Uterus (tissue), 3 donors: ENCODE measurements at regions not wholly inside any gene's neighbourhood (a gene's known extent, or its start where the extent isn't known, plus 50 kb on each side); places are given as distances from the start of the nearest gene placed in this dataset.

Experiments used
- DNase-seq, 2 donors: peaks; one replicate each; pipeline ENCODE4 v3.0.0-alpha.2; 2019 to 2020
- H3K27ac ChIP-seq, 2 donors: fragments of 200-600 bp; sonication (generic); 1 replicate in 1 of 2; 2 replicates in 1 of 2; pipeline ENCODE4 v1.5.1; 2016 to 2018
- H3K27me3 ChIP-seq, 2 donors: fragments of 200-600 bp; sonication (generic); one replicate each; pipeline ENCODE4 v1.5.1; 2018 to 2019; ENCODE audit warnings: control low read depth in 1 of 2
- H3K36me3 ChIP-seq, 2 donors: fragments of 200-600 bp; sonication (generic); one replicate each; pipeline ENCODE4 v1.5.1; 2019; ENCODE audit warnings: control low read depth in 1 of 2
- H3K4me1 ChIP-seq, 2 donors: fragments of 200-600 bp; sonication (generic); one replicate each; pipeline ENCODE4 v1.5.1; 2018 to 2019; ENCODE audit warnings: control low read depth in 1 of 2
- H3K4me3 ChIP-seq, 2 donors: fragments of 200-600 bp; sonication (generic); 1 replicate in 1 of 2; 2 replicates in 1 of 2; pipeline ENCODE4 v1.5.1; 2018 to 2019; ENCODE audit warnings: mild to moderate bottlenecking in 1 of 2
- H3K9me3 ChIP-seq, 2 donors: fragments of 200-600 bp; sonication (generic); one replicate each; pipeline ENCODE4 v1.5.1; 2019; ENCODE audit warnings: control low read depth in 1 of 2
- POLR2A ChIP-seq, 2 donors: fragments of 450-650 bp; IDR thresholded peaks; one replicate each; pipeline ENCODE4 v1.6.1; 2016; ENCODE audit warnings: antibody characterized with exemption in 2 of 2, mild to moderate bottlenecking in 1 of 2, moderate library complexity in 1 of 2
- intact Hi-C: fragments of 100-400 bp; cut with DNase I; formaldehyde crosslinking; loops from one replicate; pipeline ENCODE4 v1.15.1; 2023; ENCODE audit warnings: low total_unique reads
- TF ChIP-seq, protein P1 (sequence below), 4 experiments: fragments of 200-600 bp in 2 of 4; fragments of 450-650 bp in 2 of 4; sonication (generic) in 2 of 4; IDR thresholded peaks; one replicate each; pipeline ENCODE4 v1.5.1; 2016 to 2019; ENCODE audit warnings: antibody characterized with exemption in 4 of 4, mild to moderate bottlenecking in 2 of 4, moderate library complexity in 1 of 4
- donor health status: DM: yes; HTN: yes; CAD: no.

DNA sequence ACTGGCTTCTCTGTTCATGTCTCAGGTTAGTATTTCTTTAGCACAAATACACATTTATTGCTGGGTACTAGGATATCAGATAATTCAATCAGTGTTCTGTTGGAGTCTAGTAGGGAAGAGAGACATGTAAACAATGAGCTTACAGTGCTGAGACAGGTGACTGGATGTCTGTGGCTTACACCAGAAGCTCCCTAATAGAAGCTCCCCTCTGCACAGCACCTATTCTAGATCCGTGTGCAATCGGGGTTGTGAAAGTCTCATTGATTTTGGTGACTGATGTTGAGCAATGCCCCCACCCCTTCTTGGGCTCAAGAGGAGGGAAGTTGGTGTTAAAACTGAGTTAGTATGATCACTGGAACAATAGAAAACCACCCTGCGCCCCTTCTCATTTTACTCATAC, 279.2 kb downstream of the RPS6KC1 start:
- H3K27me3 ChIP-seq, result no peaks in the 10 kb centered on the region
- no peak overlapping the region for H3K27ac ChIP-seq
- H3K36me3 ChIP-seq, result no peaks in the 10 kb centered on the region
- TF ChIP-seq POLR2A (IDR thresholded peaks at IDR 0.05), result no peak
- TF ChIP-seq, protein P1, sequence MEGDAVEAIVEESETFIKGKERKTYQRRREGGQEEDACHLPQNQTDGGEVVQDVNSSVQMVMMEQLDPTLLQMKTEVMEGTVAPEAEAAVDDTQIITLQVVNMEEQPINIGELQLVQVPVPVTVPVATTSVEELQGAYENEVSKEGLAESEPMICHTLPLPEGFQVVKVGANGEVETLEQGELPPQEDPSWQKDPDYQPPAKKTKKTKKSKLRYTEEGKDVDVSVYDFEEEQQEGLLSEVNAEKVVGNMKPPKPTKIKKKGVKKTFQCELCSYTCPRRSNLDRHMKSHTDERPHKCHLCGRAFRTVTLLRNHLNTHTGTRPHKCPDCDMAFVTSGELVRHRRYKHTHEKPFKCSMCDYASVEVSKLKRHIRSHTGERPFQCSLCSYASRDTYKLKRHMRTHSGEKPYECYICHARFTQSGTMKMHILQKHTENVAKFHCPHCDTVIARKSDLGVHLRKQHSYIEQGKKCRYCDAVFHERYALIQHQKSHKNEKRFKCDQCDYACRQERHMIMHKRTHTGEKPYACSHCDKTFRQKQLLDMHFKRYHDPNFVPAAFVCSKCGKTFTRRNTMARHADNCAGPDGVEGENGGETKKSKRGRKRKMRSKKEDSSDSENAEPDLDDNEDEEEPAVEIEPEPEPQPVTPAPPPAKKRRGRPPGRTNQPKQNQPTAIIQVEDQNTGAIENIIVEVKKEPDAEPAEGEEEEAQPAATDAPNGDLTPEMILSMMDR (IDR thresholded peaks at IDR 0.05), result no peak
- no peaks in the 10 kb centered on the region for H3K4me1 ChIP-seq
- intact Hi-C loops, result no loop called here
- H3K9me3 ChIP-seq, result no peaks in the 10 kb centered on the region
- DNase-seq, result no peak
- no peak overlapping the region for H3K4me3 ChIP-seq

- H3K9me3 ChIP-seq, result no peaks in the 10 kb centered on the region
- no peak overlapping the region for H3K27ac ChIP-seq
- no peak for TF ChIP-seq POLR2A (IDR thresholded peaks at IDR 0.05)
- TF ChIP-seq, protein P1 (IDR thresholded peaks at IDR 0.05), result no peak
- H3K36me3 ChIP-seq, result no peaks in the 10 kb centered on the region
- H3K4me3 ChIP-seq, result no peak overlapping the region
- H3K4me1 ChIP-seq, result no peaks in the 10 kb centered on the region
- no peak for DNase-seq
- no peaks in the 10 kb centered on the region for H3K27me3 ChIP-seq
- intact Hi-C loops, result no loop called here
Measured at GRCh38 chr1:213331631-213332175, 280.7 kb downstream of the RPS6KC1 start.

DNA sequence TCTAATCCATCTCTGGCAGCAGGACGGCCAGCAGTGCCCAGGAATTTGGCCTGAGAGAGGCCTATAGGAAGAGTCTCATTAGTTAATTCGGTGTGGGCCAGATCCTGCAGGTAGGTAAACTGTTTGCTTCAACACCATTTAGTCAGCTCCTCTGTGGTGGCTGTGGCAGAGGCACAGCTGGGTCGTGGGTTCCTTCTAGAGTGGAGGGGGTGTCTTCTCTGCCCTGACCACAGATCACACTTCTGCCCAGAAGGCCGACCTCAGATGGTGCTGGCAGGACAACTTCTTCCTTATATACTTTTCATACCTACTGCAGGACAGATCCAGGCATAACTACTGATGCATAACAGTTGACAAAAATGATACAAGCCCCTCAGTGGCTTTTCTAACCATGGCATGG, 281.4 kb downstream of the RPS6KC1 start:
- Histone ChIP-seq H3K27me3 (no peaks in the 10 kb centered on the region), H3K4me1 (no peaks in the 10 kb centered on the region), H3K9me3 (no peaks in the 10 kb centered on the region), H3K4me3 (no peak overlapping the region), H3K36me3 (no peaks in the 10 kb centered on the region), H3K27ac (no peak overlapping the region)
- no peak for TF ChIP-seq POLR2A (IDR thresholded peaks at IDR 0.05)
- TF ChIP-seq, protein P1 (IDR thresholded peaks at IDR 0.05), result no peak
- intact Hi-C loops, result no loop called here
- no peak for DNase-seq

GRCh38 chr1:213333121-213333520, 282.1 kb downstream of the RPS6KC1 start:
- TF ChIP-seq POLR2A (IDR thresholded peaks at IDR 0.05), result no peak
- TF ChIP-seq, protein P1 (IDR thresholded peaks at IDR 0.05), result no peak
- Histone ChIP-seq H3K4me1 (no peaks in the 10 kb centered on the region), H3K36me3 (no peaks in the 10 kb centered on the region), H3K27me3 (no peaks in the 10 kb centered on the region), H3K27ac (no peak overlapping the region), H3K9me3 (no peaks in the 10 kb centered on the region), H3K4me3 (no peak overlapping the region)
- DNase-seq, result no peak
- intact Hi-C loops, result no loop called here

GRCh38 chr1:213335084-213335483, 284.0 kb downstream of the RPS6KC1 start:
- Histone ChIP-seq H3K4me3 (no peak overlapping the region), H3K27me3 (no peaks in the 10 kb centered on the region)
- intact Hi-C loops, result no loop called here

More at GRCh38 chr1:213335084-213335483, 284.0 kb downstream of the RPS6KC1 start:
- DNase-seq, result no peak
- Histone ChIP-seq H3K27ac (no peak overlapping the region), H3K4me1 (no peaks in the 10 kb centered on the region), H3K9me3 (no peaks in the 10 kb centered on the region), H3K36me3 (no peaks in the 10 kb centered on the region)
- no peak for TF ChIP-seq POLR2A (IDR thresholded peaks at IDR 0.05)
- TF ChIP-seq, protein P1 (IDR thresholded peaks at IDR 0.05), result no peak
